ENCODE measurements at regions not wholly inside any gene's neighbourhood (a gene's known extent, or its start where the extent isn't known, plus 50 kb on each side); places are given as distances from the start of the nearest gene placed in this dataset.
A peak's percentile ranks its signal among the peaks of the same experiment; 100 is the strongest.

- DNase-seq, result no peak
These were observed 93.8 kb upstream of the PLPPR4 start for GRCh38 chr1:99170516-99170915.

- DNase-seq, result no peak
These were observed 93.0 kb upstream of the PLPPR4 start for GRCh38 chr1:99171184-99171813.

- DNase-seq, result no peak
These were observed 91.0 kb upstream of the PLPPR4 start for GRCh38 chr1:99173282-99173681.

GRCh38 chr1:99173900-99174299 is 90.4 kb upstream of the PLPPR4 start:
- no peak for DNase-seq

GRCh38 chr1:99176753-99177152 is 87.5 kb upstream of the PLPPR4 start:
- no peak for DNase-seq

- DNase-seq, result peak in 1 of 2 experiments; percentile 18
These were observed 86.8 kb upstream of the PLPPR4 start for GRCh38 chr1:99177465-99177864.

- DNase-seq, result peak; percentile 71 to 88
These were observed 83.9 kb upstream of the PLPPR4 start for GRCh38 chr1:99180343-99180808.

GRCh38 chr1:99180915-99181314 is 83.4 kb upstream of the PLPPR4 start:
- no peak for DNase-seq

- no peak for DNase-seq
These were observed 82.4 kb upstream of the PLPPR4 start for GRCh38 chr1:99181892-99182291.

GRCh38 chr1:99185196-99185595 is 79.1 kb upstream of the PLPPR4 start:
- no peak for DNase-seq

GRCh38 chr1:99193431-99193830 is 70.9 kb upstream of the PLPPR4 start:
- no peak for DNase-seq

- DNase-seq, result no peak
These were observed 65.9 kb upstream of the PLPPR4 start for GRCh38 chr1:99198393-99198792.

GRCh38 chr1:99207216-99207615 is 57.1 kb upstream of the PLPPR4 start:
- DNase-seq, result no peak

All from NCI-H526 (cell line).